HG03139 (cell line): ENCODE measurements at regions not wholly inside any gene's neighbourhood (a gene's known extent, or its start where the extent isn't known, plus 50 kb on each side); places are given as distances from the start of the nearest gene placed in this dataset.

Experiments used
- ATAC-seq: cut with Tn5 transposase; IDR thresholded peaks from one replicate; pipeline ENCODE4 v1.9.1; 2021; ENCODE audit not compliant: unreplicated experiment

DNA sequence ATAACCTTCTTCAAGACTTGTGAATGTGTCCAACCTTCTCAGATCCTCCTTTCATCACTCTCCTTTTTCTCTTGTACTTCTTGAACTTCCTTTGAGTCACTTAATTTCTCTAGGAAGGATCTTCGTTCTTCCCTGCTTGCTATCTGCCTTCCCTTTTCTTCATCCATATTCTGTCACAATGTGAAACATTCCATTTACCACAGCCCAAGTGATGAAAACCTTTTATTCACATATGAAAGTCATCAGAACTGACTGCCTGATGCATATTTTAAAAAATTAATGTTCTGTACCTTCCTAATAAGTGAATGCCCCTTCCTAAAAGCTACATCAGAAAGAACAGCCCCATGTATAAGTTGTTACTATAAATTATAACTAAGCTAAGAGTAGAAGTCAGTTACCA lies 520.4 kb upstream of the LUZP2 start:
- no peak for ATAC-seq

DNA sequence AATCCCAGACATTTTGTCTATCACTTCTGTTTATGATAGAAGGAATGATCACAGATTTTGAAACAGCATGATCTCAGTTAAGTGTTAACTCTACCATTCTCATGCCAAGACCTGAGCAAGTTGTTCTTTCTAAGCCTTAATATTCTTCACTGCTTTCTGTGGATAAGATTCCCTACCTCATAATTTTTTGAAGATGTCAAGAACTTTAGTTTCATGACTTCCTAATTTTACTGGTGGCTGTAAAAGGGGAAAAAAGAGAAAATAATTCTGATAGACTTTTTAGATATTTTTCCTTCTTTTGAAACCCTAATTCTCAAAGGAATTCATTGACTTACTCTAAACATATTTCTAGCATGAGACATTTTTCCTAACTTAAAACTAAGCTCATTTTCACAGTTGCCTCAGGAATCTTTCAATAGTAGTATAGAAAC lies 520.0 kb upstream of the LUZP2 start:
- ATAC-seq: no peak

DNA sequence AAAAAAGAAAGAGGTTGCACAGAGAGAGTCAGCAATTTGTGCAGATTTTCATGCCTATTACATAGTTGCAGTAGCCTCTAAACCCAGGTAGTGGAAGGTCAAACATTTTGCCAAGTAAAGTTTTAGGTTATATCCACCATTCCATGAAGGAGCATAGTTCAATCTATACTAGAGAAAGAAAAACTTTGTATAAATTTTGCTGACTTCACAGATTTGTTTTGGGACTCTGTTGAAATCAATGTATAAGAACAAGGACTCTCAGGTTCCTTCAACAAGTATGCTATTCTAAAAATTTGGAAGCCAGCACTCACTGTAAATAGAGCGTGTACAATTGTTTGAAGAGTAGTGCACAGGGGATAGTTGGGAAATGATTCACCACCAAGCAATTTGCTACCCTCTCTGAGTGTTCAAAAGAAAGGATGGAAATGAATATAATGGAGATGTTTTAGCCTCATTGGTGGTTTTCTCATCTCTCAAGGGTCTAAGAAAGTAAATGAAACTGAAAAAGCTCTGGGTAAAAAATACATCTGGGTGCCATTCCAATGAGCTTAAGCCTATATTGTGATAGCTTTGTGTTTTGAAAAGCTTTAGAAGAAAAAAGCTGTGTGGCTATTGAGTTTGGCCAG lies 508.4 kb upstream of the LUZP2 start:
- no peak for ATAC-seq

DNA sequence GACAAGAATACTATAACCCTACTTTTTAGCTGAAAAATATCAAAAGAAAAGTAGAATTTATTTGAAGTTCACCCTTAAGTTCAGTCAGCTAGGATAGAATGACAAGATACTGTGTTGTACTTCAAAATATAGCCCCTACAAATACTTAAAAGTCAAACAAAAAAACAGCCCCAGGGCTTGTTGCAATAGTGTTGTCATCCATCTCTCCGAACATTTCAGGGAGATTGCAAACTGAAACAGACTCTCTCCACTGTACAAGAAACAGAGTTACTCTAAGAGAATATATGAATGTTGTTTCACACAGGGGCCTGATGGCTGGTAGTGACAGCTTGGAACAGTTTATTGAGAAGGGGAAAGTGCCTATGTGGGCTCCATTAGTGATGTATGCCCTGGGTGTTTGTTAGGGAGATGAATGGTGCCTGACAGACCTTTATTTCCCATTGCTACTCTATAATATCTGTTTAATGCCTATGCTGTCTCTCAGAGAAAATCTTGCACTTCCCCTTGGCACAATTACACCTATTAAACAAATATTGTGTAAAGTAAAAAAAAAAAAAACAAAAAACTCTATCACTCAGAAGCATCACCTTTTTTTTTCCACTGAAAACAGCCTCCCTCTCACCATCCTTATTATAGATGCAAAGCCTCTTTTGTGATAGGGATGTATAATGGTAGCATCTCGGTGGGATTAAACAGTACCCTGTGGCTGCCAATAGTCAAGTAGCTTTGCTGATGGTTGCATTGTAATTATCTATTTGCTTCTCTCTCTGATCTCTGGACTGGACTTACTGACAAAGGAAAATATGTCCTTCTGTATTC lies 506.3 kb upstream of the LUZP2 start:
- no peak for ATAC-seq

DNA sequence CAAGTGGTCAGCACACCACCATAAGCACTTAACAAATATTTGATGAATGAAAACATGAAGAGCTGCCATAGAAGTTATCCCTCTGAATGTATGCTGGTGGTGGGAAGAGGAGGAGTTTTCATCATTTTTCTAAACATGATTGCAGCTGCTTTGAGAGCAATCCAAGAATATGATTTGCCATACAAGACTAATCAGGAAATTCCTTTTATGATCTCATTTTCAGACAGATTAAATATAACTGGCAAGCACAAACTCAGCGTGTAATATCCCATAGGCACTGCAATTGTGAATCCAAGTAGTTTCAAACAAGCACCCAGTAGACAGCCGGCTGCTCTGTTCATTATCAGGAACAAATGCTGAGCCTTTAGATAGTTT lies 505.7 kb upstream of the LUZP2 start:
- ATAC-seq: no peak

DNA sequence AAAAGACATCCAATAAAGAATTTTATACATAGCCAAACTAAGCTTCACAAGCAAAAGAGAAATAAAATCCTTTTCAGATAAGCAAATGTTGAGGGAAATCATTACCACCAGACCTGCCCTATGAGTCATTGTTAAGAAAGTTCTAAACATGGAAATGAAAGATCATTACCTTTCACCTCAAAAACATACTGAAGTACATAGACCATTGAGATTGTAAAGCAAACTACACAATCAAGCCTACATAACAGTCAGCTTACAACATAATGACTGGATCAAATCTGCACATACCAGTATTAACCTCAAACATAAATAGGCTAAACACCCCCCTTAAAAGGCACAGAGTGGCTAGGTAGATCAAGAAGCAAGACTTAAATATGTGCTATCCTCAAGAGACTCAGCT lies 501.0 kb upstream of the LUZP2 start:
- no peak for ATAC-seq

DNA sequence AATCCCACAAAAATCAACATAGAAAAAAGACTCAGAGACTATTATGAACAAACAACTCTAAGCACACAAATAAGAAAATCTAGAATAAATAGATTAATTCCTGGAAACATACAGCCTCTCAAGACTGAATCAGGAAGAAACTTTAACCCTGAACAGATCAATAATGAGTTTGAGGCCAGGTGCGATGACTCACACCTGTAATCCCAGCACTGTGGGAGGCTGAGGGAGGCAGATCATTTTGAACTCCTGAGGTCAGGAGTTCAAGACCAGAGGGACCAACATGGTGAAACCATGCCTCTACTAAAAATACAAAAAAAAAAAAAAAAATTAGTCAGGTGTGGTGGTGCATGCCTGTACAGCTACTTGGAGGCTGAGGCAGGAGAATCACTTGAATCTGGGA lies 499.5 kb upstream of the LUZP2 start:
- ATAC-seq: no peak

DNA sequence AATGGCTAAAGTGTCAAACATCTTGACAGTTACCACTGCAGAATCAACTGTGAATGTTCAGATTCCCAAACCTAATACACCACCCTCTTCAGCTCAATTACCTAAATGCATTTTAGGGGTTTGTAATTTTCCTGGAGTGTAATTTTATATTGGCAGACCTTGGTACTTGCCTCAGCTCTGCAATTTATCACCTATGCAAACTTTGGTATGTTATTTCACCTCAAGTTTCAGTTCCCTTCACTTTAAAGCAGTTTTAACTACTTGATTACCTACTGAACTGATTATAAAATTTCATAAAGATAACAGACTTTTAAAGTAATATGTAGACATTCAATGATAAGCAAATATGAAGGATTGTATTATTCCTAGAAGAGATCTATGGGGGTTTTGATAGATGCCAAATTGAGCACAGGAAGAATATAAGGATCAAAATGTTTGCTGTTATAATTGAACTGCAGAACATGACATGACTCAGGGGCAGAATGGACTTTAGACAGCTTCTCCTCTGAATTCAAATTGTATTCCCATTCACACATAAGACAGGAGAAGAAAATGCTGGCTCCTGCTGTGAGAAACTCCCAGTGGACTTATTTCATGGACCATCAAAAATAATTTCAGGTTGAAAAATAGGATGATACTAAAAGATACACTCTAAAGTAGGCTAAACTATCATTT lies 491.5 kb upstream of the LUZP2 start:
- ATAC-seq: no peak

DNA sequence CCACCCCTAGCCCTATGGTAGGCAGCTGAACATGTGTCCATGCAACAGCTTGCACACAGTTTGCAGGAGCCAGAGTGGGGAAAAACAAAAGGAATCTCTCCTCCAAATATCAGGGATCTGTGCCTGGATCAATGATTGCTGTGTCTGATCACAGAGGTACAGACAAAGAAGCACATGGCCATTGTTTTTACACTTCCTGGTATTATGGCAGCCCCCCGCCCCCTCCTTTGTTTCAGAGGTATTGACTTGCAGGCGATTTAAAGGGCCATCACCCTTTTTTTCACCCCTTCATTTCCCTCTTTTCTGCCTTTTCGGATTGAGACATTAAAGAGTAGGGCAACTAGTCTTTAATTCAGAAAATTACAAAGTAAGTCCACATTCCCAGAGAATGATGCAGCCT lies 453.0 kb upstream of the LUZP2 start:
- no peak for ATAC-seq

DNA sequence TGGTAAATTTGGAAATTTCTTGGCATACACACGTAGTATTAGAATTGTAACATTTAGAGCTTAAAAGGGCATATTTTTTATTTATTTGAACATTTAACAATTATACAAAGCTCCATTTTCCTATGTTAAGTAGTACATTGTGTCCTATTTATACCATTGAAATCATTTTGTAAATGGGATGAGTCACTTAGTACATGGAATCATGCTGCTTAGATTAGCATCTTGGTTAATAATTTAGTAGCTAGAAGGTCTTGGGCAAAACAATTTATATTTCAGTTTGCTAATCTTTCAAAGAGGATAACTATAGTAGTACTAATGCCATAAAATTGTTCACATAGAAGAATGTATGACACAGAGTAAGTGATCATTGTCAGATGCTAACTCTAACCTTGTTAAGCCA lies 450.1 kb upstream of the LUZP2 start:
- no peak for ATAC-seq

DNA sequence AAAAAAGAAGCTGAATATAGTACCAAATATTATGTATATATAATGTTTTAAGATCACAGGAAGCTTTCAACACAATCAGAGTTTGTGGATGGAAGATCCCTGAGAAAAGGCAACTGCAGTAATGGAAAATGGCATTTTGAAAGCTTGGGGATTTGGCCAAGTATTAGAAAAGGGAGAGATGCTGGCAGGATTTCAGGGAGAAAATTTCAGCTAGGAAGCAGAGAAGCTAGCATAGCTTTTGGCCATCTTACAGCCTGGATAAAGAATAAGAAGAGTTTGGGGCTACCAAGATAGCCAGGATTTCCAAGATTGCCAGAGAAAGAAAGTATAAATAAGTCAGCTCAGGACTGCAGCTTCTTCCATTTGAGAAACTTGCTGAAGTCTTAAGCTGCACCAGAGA lies 440.8 kb upstream of the LUZP2 start:
- no peak for ATAC-seq

DNA sequence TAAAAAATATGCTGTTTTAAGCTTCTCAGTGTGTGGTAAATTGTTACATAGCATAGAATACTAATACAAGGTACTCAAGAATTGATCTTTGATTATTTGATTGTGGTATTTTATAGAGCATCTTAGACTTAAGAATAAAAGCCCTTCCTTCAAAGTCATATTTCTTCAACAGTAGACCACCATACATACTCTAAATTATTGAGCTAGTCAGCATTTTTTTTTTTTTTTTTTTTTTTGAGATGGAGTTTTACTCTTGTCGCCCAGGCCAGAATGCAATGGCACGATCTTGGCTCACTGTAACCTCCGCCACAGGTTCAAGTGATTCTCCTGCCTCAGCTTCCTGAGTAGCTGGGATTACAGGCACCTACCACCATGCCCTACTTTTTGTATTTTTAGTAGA lies 436.7 kb upstream of the LUZP2 start:
- ATAC-seq: no peak

DNA sequence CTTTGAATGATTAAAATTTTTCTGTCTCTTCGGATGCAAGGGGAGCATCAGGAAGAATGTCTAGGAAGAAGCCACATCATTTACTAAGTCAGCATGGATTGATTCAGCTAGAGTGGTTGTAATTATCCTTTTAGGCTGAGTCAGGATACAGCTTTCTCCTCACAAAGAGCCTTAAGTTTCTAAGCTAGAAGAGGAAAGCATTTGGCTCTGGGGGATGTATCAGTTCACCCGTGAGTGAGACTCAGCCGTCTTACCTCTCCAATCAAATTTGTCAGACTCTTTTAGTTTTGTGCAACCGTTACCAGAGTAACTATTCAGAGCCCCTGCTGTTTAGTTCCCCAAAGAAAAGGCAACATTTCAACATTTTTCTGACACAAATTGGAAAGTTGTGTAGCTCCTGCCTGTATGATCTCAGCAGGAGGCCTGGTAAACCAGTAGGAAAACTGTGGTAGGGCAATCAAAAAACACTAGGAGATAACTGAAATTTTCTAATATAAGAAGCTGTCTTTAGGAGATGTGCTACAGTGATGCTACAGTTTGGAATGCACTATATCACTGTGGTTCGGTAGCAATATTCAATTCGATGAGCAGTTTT lies 432.4 kb upstream of the LUZP2 start:
- ATAC-seq: no peak

DNA sequence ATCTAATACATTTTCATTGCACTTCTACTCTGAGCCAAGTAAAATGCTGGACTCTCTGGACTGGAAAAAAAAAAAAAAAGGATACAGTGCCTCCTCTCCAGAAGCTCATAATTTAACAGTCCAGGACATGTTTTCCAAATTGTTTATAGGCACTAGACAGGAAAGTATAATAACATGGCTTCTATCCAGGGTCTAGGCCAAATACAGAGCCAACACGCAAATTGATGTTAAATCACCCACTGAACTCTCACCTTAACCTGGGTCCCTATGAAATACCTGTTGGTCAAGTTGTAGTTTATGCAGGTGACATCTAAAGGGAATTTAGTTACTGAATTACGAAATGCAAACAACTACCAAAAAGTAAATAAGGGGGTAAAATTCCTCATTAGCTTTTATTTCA lies 428.7 kb upstream of the LUZP2 start:
- no peak for ATAC-seq

DNA sequence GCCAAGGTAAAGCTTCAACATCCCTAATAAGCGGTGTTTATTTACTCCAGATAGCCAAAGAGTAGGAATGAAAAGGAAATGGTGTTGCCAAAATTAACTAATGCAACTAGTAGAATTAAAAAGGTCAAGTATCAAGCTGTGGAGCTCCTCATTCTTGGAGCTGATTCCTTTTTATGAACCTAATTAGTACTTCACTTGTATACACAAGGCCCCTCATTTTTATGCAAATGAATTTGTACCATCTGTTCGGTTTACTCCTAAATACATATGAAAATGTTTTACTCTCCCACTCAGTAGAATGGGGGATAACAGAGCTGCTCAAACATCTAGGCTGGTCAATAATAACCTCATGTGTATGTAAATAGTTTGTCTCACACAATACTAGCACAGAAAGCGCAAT lies 426.4 kb upstream of the LUZP2 start:
- no peak for ATAC-seq

DNA sequence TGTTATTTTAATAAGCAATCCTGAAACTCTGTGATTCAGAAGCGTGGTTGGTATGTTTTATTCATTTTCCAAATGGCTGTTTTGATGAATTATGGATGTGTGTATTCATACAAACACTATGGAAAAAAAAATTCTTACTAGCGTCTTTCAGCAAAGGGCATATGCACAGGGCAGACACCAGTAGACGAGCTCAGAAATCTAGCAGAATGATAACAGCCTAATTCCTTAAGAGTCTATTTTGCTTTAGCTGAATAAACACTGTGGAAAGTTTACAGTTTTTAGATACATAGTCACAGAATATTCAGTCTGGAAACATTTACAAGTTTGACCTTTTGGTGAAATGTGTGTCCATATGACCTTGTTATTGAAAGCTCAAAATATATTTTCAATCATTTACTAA lies 418.8 kb upstream of the LUZP2 start:
- no peak for ATAC-seq

DNA sequence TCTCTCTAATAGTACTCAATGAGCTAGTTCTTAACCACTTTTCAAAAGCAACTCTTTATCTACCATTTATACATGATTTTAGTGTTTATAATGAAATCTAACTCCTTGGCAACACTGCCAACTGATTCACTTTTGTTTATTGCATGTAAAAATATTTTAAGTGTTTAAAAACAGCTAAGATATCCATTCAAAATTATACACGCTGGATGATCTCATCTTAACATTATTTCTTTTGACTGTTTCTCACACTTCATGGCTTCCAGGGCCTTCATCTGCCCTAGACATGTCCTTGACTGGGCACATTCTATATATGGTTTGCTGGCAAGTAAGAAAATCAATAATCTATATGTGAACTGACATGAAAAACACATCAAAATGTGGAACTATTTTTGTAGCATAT lies 414.6 kb upstream of the LUZP2 start:
- no peak for ATAC-seq

DNA sequence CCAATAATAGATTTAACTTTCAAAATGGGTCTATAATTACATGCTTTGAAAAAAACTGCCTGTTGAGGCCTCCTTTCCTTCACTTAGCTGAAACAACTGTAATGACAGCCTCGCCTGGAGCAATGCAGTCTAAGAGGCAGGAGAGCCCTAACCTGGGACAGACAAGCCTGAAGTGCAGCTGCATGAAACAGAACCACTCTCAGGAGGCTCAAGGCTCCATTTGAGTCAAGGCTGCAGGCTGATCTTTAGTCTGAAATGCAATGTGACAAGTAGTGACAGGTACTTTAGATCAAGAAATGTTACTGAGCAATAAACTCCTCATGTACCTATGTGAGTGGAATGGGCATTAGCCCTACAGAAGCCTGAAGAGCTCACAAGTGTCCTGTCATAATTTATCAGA lies 414.0 kb upstream of the LUZP2 start:
- ATAC-seq: no peak

DNA sequence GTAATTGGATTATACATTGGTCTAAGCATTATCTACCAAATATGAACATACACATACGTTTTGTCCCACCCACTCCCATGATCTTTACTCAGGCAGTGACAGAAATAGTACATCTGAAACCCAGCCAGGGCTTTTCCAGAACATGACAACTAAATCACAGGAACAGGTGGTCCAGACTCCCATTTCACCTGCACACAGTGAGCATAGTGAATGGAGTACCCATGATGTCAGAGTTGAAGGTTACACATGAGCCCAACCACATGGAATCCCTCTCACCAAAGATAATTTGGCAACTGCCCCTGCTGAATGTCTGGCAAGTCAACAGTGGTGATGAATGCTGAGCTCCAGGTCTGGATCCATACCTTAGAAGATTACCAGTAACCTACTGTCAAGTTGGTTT lies 411.9 kb upstream of the LUZP2 start:
- no peak for ATAC-seq

DNA sequence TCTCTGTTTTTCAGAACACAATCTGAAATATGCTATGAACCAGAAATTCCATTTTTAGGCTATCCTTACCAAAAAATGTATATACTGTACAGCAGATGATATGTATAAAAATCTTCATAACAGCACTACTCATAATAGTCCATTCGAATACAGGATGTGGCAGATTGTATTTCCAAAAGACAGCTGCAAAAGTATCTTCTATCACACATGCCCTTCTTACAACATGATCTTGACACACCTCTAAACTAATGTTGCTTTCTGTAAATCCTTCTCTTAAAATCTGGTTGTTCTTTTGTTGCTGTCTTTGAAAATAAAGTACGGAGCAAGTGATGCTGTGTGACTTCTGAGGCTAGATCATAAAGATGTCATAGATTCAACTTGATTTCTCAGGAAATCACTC lies 409.9 kb upstream of the LUZP2 start:
- no peak for ATAC-seq

DNA sequence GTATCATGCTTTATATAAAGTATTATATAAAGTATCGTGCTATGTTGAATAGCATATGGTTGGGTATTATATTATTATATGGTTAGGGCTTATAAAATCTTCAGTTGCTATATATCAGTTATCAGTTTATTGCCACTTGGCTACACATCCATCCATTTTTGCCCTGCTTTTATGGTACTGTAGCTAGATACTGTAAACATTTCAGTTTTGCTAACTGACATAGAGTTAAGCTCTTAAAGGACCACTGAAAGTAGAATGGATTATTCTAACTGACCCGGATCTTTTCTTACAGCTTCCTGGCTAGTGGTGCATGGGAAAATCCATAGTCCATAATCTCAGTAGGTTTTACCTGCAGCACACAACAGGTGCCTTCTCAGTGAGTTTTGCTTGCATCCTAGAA lies 405.3 kb upstream of the LUZP2 start:
- no peak for ATAC-seq

DNA sequence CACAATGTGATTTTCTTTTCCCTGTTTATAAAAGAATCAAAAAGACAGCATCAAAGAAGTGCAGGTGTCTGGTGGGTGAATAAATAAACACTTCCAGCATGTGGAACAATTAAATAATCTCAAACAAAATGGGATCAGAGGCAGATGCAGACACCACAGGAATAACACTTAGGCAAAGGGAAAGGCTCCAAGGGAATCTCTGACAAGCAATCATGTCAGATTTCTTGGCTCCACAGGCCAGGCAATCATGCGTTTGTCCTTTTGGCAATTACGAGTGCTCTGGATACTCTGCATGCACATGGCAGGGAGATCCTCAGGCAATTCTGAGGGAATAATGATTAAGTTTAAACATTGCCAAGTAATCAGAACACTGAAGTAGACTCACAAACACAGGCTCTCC lies 403.5 kb upstream of the LUZP2 start:
- no peak for ATAC-seq
